Dendritic cell treated with granulocyte-macrophage colony-stimulating factor and Interleukin-4, amounts not matched to agents 40 ng/mL and 50 ng/mL, for 4 days (primary cell): ENCODE measurements at regions not wholly inside any gene's neighbourhood (a gene's known extent, or its start where the extent isn't known, plus 50 kb on each side); places are given as distances from the start of the nearest gene placed in this dataset.
"Not testable (repeated sequence)": the region's sequence is repeated elsewhere in the genome, so short reads cannot be mapped to it uniquely, and the experiment has no call there.

Source experiments
- H3K27ac Mint-ChIP-seq: one replicate; pipeline ENCODE4 v1.8.0; 2022; ENCODE audit warnings: mild to moderate bottlenecking, mixed read lengths
- H3K27me3 Mint-ChIP-seq: one replicate; pipeline ENCODE4 v1.8.0; 2022; ENCODE audit warnings: mild to moderate bottlenecking, mixed read lengths
- H3K36me3 Mint-ChIP-seq: one replicate; pipeline ENCODE4 v1.8.0; 2022; ENCODE audit warnings: low read depth, mixed read lengths
- H3K4me1 Mint-ChIP-seq: one replicate; pipeline ENCODE4 v1.8.0; 2022; ENCODE audit warnings: low read depth, mixed read lengths
- H3K4me3 Mint-ChIP-seq: one replicate; pipeline ENCODE4 v1.8.0; 2022; ENCODE audit warnings: mild to moderate bottlenecking, moderate library complexity, mixed read lengths
- H3K9me3 Mint-ChIP-seq: one replicate; pipeline ENCODE4 v1.8.0; 2022; ENCODE audit warnings: mixed read lengths
- intact Hi-C: fragments of 100-400 bp; cut with micrococcal nuclease; formaldehyde crosslinking; loops from one replicate; pipeline ENCODE4 v1.15.0; 2022

DNA sequence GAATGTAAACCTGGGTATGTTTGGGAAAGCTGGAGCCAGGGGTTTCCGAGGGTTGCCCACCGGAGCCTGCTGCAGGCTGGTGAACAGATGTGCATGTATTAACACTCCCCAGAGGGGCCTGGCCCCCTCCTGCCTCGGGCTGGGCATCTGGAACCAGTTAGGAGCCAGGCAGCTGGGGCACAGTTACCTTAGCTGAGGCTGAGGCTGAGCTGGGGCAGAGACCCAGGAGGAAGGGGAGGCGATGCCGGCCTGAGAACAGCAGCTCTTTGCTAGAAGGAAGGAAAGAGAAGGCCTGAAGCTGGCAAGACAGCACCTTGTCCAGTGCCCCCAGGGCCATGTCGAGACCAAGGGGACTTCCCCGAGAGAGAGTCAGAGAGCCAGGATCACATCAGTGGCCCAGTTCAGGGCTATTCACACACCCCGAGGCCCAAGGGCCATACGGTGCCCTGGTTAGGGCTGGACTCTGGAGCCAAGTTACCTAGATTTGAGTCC, 65.8 kb downstream of the RMI2 start:
- Mint-ChIP-seq H3K36me3 (no peaks in the 10 kb centered on the region), H3K9me3 (no peaks in the 10 kb centered on the region), H3K4me3 (no peak overlapping the region), H3K4me1 (peaks cover 35% of the 10 kb centered on the region), H3K27ac (peak overlapping the region; percentile 82), H3K27me3 (peaks cover 7% of the 10 kb centered on the region)
- intact Hi-C loops: no loop called here

DNA sequence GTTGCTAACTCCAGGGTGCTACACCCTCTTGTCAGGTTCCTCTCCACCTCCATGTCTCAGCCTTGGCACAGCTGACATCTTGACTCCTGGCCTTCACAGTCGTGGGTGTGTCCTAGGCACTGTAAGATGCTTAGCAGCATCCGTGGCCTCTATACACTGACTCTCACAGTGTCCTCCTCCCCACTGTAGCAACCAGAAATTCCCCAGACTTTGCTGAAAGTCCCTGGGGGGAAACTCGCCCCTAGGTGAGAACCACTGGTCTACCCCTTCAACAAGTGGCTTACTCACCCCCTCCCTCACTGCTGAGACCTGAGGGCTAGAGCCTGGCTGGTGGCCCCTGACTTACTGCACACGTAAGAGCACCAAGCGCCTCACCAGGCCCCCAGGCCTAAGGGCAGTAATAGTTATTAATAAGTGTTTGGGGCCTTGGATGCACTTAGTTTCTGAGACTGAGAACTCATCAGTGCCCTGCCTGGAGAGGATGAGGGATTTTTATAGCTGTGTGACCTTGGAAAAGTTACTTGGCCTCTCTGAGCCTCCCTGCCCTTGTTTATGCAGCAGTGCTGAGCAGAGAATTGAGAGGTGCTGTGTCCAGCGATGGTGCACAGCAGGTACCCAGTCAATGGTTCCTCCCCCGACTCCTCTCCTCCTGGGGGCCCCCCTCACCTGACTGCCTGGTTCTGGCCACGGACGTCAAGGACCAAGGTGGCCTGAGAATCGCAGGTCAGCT, 67.1 kb downstream of the RMI2 start:
- Mint-ChIP-seq H3K4me1 (peaks cover 35% of the 10 kb centered on the region), H3K27ac (peak overlapping the region; percentile 82), H3K36me3 (no peaks in the 10 kb centered on the region), H3K9me3 (no peaks in the 10 kb centered on the region), H3K4me3 (no peak overlapping the region), H3K27me3 (peaks cover 7% of the 10 kb centered on the region)
- intact Hi-C loops: no loop called here

DNA sequence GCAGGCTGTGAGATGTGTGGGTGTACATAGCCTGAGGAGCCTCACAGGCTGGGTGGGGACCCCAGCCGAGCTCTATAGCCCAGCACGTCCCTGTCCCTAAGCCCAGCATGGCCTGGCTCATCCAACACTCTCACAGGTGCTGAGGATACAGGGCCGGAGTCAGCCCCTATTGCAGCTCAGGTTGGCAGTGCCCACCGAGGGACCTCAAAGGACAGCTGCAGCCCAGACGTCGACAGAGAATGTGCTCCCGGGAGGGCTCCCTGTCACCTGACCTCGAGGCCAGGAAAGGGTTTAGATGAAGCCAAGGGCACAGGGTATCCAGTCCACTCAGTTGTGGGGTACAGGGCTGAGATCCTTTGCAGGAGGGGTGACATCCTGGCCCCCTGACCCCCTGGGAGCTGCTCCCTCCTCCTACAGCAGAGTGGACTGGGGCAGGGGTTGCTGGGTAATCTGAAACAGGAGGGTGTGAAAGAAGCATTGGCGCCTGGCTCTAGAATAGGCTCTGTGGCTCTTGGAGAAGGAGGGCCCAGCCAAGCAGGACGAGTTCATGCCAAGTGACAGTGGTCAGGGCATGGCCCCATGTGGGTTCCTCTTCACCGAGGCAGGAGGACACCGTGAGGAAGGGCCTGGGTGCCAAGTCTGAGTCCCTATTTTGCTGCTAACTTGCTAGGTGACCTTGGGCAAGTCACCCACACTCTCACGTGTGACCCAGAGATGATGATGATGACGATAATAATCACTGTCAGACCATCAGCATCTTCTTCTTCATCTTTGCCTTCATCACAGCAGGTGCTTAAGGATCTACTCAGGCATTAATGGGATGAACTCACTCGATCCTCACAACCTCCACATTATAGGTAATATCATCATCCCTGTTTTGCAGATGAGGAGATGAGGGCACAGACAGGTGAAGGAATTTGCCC, 68.0 kb downstream of the RMI2 start:
- H3K9me3 Mint-ChIP-seq: no peaks in the 10 kb centered on the region
- intact Hi-C loops: no loop called here
- peaks cover 35% of the 10 kb centered on the region for H3K4me1 Mint-ChIP-seq
- no peak overlapping the region for H3K4me3 Mint-ChIP-seq
- peak overlapping the region; percentile 82 for H3K27ac Mint-ChIP-seq
- H3K27me3 Mint-ChIP-seq: peaks cover 7% of the 10 kb centered on the region
- H3K36me3 Mint-ChIP-seq: no peaks in the 10 kb centered on the region

DNA sequence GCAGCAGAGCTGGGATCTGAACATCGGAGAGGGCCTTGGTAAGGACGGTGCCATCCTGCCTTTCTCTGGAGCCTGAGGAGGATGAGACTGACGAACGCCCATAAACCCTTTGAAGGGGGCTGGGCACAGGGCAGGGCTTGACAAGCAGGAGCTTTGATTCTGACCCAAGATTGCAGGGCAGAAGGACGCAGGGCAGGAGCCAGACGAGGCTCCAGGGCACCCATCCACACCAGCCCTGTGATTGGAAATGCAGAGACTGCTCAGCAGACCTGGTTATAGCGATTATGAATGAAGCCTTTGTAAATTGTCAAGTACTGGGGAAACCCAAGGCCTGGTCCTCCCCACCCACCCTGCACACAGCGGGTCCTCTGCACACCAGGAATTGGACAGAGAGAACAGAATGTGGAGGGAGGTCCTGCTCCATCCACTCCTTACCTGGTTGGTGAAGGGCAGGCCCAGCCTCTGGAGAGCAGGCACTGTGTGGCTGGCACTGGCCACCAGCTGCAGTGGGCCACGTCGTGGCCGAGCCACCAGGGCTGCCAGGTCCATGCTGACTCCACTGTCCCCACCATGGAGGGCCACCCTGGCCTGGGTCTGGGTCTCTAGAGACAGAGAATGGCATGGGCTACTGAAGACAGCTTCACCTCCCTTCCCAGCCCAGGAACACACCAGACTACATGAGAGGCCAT, 68.8 kb downstream of the RMI2 start:
- intact Hi-C loops: no loop called here
- peaks cover 7% of the 10 kb centered on the region for H3K27me3 Mint-ChIP-seq
- H3K4me1 Mint-ChIP-seq: peaks cover 31% of the 10 kb centered on the region
- H3K36me3 Mint-ChIP-seq: no peaks in the 10 kb centered on the region
- no peak overlapping the region for H3K27ac Mint-ChIP-seq
- H3K9me3 Mint-ChIP-seq: no peaks in the 10 kb centered on the region
- H3K4me3 Mint-ChIP-seq: no peak overlapping the region

DNA sequence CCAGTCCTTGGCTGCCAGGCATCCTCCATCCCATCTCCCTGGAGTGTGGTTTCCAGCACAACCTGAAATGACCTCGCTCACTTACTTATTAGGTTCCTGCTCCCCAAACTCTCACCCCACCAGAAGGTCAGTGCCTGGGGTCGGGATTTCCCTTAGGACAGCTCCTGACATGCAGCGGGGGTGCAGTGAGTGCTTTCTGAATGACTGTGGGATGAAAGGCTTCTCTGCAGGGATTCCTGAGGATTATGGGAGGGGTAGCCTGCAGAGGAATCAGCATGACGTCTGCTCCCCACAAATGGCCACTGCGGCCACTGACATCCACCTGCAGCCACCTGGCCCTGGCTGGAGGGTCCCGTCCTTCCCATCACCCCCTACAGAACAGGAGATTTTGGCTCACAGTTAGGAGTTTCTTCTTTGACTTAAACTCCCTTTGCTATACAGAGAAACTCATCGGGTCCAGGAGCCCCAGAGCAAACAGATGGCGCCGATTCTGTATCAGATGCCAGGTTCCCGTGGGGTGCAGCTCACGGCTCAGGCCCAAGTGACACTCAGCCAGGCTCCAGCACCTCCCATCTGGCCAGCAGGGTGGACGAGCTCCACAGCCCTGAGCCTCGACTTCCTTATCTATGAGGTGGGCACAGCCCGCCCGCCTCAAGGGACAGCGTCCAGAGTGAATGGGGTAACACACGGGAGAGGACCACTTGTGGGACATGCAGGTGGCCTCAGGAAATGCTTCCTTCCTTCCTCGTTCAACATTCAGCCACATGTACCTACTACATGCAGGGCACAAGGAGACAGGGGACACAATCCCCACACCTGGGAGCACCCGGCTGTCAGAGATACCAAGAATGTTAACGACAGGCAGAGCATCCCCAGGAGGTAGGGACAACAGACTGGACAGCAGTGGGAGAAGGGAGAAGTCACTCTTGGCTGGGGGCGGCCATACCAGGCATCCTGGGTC, 69.8 kb downstream of the RMI2 start:
- no peaks in the 10 kb centered on the region for H3K36me3 Mint-ChIP-seq
- peaks cover 7% of the 10 kb centered on the region for H3K27me3 Mint-ChIP-seq
- H3K4me1 Mint-ChIP-seq: peaks cover 28% of the 10 kb centered on the region
- no peak overlapping the region for H3K27ac Mint-ChIP-seq
- intact Hi-C loops: no loop called here
- no peaks in the 10 kb centered on the region for H3K9me3 Mint-ChIP-seq
- H3K4me3 Mint-ChIP-seq: no peak overlapping the region

DNA sequence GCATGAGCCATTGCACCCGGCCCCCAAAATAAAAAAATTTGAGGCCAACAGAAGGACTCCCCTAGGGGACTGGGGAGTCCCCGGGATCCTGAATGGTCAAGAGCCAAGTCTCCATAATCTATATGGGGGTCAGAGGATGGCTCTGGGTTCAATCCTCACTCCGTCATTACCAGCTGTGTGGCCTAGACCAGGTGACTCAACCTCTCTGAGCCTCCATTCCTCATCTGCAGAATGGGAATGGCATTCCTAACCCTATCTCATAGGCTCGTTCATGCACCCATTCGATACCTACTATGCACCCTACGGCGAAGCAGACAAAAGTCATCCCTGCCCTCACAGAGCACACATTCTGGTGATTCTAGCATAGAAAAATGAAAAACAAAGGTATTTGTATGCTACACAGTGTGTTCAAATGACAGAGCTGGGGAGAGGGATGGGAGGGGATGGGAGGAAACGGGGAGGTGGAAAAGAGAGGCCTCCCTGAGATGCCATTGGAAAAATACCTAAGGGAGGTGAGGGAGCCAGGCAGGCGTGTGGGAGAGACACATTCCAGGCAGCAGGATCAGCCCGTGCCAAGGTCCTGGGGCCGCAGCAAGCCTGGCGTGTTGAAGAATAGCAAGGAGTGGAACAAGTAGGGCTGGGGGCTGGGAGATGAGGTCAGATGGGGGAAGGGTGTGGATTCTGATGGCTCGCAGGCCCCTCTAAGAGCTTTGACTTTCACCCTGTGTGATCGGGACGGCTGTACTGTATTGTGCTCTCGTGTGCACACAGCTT, 71.2 kb downstream of the RMI2 start:
- no peaks in the 10 kb centered on the region for H3K9me3 Mint-ChIP-seq
- H3K27ac Mint-ChIP-seq: no peak overlapping the region
- H3K4me3 Mint-ChIP-seq: no peak overlapping the region
- H3K36me3 Mint-ChIP-seq: no peaks in the 10 kb centered on the region
- H3K27me3 Mint-ChIP-seq: peaks cover 7% of the 10 kb centered on the region
- H3K4me1 Mint-ChIP-seq: peaks cover 14% of the 10 kb centered on the region
- intact Hi-C loops: no loop called here

DNA sequence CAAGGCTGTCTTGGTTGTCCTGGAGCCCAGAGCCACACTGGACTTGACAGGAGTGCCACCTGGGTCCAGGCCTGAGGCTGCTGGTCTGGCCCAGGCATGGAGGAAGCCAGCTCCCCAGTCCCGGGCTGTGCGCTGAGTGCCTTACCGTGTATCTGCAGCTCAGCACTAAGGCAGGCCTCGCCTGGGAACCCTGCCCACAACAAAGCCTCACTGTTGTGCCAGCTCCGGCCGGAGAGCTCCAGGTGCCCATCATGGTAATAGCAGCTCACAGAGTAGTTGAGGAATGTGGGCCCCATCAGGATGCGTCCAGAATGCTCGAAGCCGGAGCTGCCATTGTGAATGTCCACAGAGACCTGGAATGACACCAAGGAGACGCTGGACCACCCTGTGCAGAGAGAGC, 72.2 kb downstream of the RMI2 start:
- peaks cover 3% of the 10 kb centered on the region for H3K27me3 Mint-ChIP-seq
- intact Hi-C loops: no loop called here
- H3K36me3 Mint-ChIP-seq: no peaks in the 10 kb centered on the region
- no peak overlapping the region for H3K27ac Mint-ChIP-seq
- no peak overlapping the region for H3K4me3 Mint-ChIP-seq
- H3K4me1 Mint-ChIP-seq: peaks cover 5% of the 10 kb centered on the region
- no peaks in the 10 kb centered on the region for H3K9me3 Mint-ChIP-seq

DNA sequence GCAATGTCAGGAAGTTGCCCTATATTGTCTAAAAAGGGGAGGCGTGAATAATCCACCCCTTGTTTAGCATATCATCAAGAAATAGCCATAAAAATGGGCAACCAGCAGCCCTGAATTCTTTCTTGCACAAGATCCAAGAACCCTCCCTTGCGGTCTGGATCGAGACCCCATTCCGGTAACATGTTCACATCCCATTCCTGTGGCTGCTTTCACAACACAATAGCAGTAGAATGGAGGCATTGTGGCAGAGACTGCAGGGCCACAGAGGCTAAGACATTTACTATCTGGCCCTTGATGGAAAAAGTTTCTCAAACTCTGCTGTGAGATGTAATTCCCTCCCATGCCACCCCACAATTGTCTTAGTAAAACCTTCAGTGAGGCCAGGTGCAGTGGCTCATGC, 73.2 kb downstream of the RMI2 start:
- Mint-ChIP-seq H3K9me3 (no peaks in the 10 kb centered on the region), H3K36me3 (no peaks in the 10 kb centered on the region), H3K4me1 (peaks cover 8% of the 10 kb centered on the region), H3K27ac (no peak overlapping the region), H3K4me3 (no peak overlapping the region), H3K27me3 (peaks cover 3% of the 10 kb centered on the region)
- intact Hi-C loops: no loop called here

DNA sequence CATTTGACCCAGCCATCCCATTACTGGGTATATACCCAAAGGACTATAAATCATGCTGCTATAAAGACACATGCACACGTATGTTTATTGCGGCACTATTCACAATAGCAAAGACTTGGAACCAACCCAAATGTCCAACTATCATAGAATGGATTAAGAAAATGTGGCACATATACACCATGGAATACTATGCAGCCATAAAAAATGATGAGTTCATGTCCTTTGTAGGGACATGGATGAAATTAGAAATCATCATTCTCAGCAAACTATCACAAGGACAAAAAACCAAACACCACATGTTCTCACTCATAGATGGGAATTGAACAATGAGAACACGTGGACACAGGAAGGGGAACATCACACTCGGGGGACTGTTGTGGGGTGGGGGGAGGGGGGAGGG, 74.8 kb downstream of the RMI2 start:
- peaks cover 23% of the 10 kb centered on the region for H3K4me1 Mint-ChIP-seq
- H3K4me3 Mint-ChIP-seq, H3K27me3 Mint-ChIP-seq, H3K27ac Mint-ChIP-seq, H3K9me3 Mint-ChIP-seq, intact Hi-C loops, H3K36me3 Mint-ChIP-seq: not testable (repeated sequence)

DNA sequence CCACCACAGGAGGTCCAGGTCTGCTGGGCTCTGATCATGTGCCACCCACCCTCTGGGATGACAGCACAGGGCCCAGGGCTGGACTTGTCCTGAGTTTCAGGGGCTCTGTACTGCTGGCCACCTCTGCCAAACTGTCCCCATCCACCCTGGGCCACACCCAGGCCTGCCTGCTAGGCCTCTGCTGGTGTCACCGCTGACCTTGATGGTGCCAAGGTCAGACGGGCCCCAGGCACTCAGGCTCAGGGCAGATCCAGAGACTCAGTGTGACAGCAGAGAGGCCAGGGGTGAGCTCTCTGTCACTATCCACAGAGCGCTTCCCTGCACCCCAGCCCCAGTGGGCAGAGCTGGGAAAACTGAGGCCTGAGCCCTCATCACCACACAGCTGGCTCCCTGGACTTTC, 75.6 kb downstream of the RMI2 start:
- Mint-ChIP-seq H3K36me3 (no peaks in the 10 kb centered on the region), H3K4me1 (peaks cover 28% of the 10 kb centered on the region), H3K27ac (no peak overlapping the region), H3K27me3 (peaks cover 3% of the 10 kb centered on the region), H3K4me3 (no peak overlapping the region), H3K9me3 (no peaks in the 10 kb centered on the region)
- intact Hi-C loops: no loop called here

DNA sequence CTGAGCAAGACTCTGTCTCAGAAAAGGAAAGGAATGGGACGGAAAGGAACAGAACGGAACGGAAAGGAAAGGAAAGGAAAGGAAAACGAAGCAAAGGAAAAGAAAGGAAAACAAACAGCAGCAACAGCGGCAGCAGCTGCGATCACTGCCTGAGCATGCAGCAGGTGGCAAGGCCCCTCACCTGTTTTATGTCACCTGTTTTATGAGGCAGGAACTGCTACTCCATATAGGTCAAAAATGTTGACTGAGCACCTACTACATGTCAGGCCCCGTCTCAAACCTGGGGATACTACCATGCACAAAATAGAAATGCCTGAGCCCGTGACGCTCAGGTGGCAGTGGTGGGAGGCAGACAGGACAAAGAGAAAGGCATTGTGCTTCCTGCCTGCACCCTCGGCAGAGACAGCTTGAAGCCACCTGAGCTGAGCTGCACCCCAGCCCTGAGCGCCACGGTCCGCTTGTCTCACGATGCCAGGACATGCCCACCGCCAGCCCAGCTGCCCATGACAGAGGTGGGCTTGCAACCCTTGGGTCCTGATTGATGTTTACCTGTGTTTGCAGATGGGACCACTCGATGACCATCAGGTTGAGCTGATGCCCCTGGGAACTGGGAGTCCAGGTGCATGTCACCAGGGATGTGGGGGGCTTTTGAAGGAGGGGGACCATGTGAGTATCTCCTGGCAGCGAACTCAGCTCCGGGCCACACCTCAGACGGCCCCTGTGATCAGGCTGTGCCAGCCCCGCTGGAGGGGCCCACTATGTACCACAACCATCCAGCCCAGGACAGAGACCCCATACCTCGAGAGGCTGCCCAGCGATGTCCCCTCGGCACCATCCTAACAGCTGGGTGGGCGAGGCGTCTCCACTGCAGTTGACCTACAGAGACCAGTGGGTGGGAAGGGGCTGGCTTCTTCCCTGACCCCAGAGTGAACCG, 77.4 kb downstream of the RMI2 start:
- Mint-ChIP-seq H3K27ac (peak overlapping the region; percentile 70), H3K27me3 (peaks cover 3% of the 10 kb centered on the region), H3K4me3 (no peak overlapping the region), H3K36me3 (no peaks in the 10 kb centered on the region), H3K4me1 (peaks cover 30% of the 10 kb centered on the region), H3K9me3 (no peaks in the 10 kb centered on the region)
- intact Hi-C loops: no loop called here
